Ectodermal cell (in vitro differentiated cells): ENCODE measurements at regions not wholly inside any gene's neighbourhood (a gene's known extent, or its start where the extent isn't known, plus 50 kb on each side); places are given as distances from the start of the nearest gene placed in this dataset.
"Not testable (repeated sequence)": the region's sequence is repeated elsewhere in the genome, so short reads cannot be mapped to it uniquely, and the experiment has no call there.

Experiments
- H3K27ac ChIP-seq: 2 replicates; pipeline ENCODE4 v1.7.0; 2013; ENCODE audit warnings: mild to moderate bottlenecking, low read depth, low read length; ENCODE audit not compliant: insufficient read depth, poor library complexity, severe bottlenecking
- H3K27me3 ChIP-seq: 2 replicates; pipeline ENCODE4 v1.7.0; 2013; ENCODE audit warnings: mild to moderate bottlenecking, low read length; ENCODE audit not compliant: insufficient read depth, control insufficient read depth, poor library complexity, severe bottlenecking
- H3K36me3 ChIP-seq: one replicate; pipeline ENCODE4 v1.7.0; 2013; ENCODE audit warnings: low read length; ENCODE audit not compliant: control insufficient read depth, insufficient read depth
- H3K4me1 ChIP-seq: one replicate; pipeline ENCODE4 v1.7.0; 2013; ENCODE audit warnings: low read length; ENCODE audit not compliant: control insufficient read depth, insufficient read depth
- H3K4me3 ChIP-seq: 2 replicates; pipeline ENCODE4 v1.7.0; 2013; ENCODE audit warnings: low read depth, low read length, control low read depth; ENCODE audit not compliant: insufficient read depth
- H3K9me3 ChIP-seq: 2 replicates; pipeline ENCODE4 v1.7.0; 2013; ENCODE audit warnings: mild to moderate bottlenecking, low read length, moderate library complexity; ENCODE audit not compliant: control insufficient read depth
- WGBS, 2 experiments: methylation state at CpG; one replicate each; pipeline ENCODE4 v1.1.7; 2013; ENCODE audit warnings: missing lambda C conversion rate in 2 of 2; 5-methylcytosine and 5-hydroxymethylcytosine counted together

GRCh38 chr5:18778225-18778624 is 1144.0 kb downstream of the TAF11L14 start:
- 80 to 86% methylated on average over 1 of the region's 1 CpG for WGBS, 2 experiments
- Histone ChIP-seq H3K4me3 (no peak overlapping the region), H3K9me3 (no peaks in the 10 kb centered on the region), H3K4me1 (no peaks in the 10 kb centered on the region), H3K27ac (no peak overlapping the region), H3K36me3 (no peaks in the 10 kb centered on the region), H3K27me3 (no peaks in the 10 kb centered on the region)

- H3K27ac ChIP-seq, result no peak overlapping the region
- no peaks in the 10 kb centered on the region for H3K27me3 ChIP-seq
- H3K9me3 ChIP-seq, result no peaks in the 10 kb centered on the region
- no peaks in the 10 kb centered on the region for H3K4me1 ChIP-seq
- no CpG with 5 or more reads among the region's 1 CpG for WGBS, 2 experiments
- no peaks in the 10 kb centered on the region for H3K36me3 ChIP-seq
- no peak overlapping the region for H3K4me3 ChIP-seq
Observed at GRCh38 chr5:18789218-18789998, 1155.1 kb downstream of the TAF11L14 start.

- H3K4me3 ChIP-seq, result no peak overlapping the region
- H3K27ac ChIP-seq, result no peak overlapping the region
- WGBS, 2 experiments, result 94 to 97% methylated on average over 6 of the region's 6 CpGs
- H3K36me3 ChIP-seq, result no peaks in the 10 kb centered on the region
- H3K4me1 ChIP-seq, result peaks cover 4% of the 10 kb centered on the region
- H3K27me3 ChIP-seq, result no peaks in the 10 kb centered on the region
- no peaks in the 10 kb centered on the region for H3K9me3 ChIP-seq
Observed at GRCh38 chr5:18792145-18792544, 1157.9 kb downstream of the TAF11L14 start.

GRCh38 chr5:18797222-18797621 is 1163.0 kb downstream of the TAF11L14 start:
- H3K27ac ChIP-seq, result no peak overlapping the region
- H3K27me3 ChIP-seq, result no peaks in the 10 kb centered on the region
- H3K4me1 ChIP-seq, result peaks cover 7% of the 10 kb centered on the region
- WGBS, 2 experiments, result 29 to 33% methylated on average over 5 of the region's 5 CpGs
- H3K4me3 ChIP-seq, result no peak overlapping the region
- no peaks in the 10 kb centered on the region for H3K9me3 ChIP-seq
- no peaks in the 10 kb centered on the region for H3K36me3 ChIP-seq

- Histone ChIP-seq H3K27me3 (no peaks in the 10 kb centered on the region), H3K9me3 (no peaks in the 10 kb centered on the region), H3K4me1 (peaks cover 7% of the 10 kb centered on the region), H3K36me3 (no peaks in the 10 kb centered on the region), H3K27ac (no peak overlapping the region), H3K4me3 (no peak overlapping the region)
- 14 to 23% methylated on average over 3 of the region's 3 CpGs for WGBS, 2 experiments
Observed at GRCh38 chr5:18798058-18798457, 1163.8 kb downstream of the TAF11L14 start.

- no peaks in the 10 kb centered on the region for H3K9me3 ChIP-seq
- 57 to 68% methylated on average over 6 of the region's 6 CpGs for WGBS, 2 experiments
Observed at GRCh38 chr5:18799482-18800128, 1165.3 kb downstream of the TAF11L14 start.

GRCh38 chr5:18800293-18801025 is 1166.2 kb downstream of the TAF11L14 start:
- H3K27me3 ChIP-seq, result no peaks in the 10 kb centered on the region
- no peak overlapping the region for H3K4me3 ChIP-seq
- peaks cover 7% of the 10 kb centered on the region for H3K4me1 ChIP-seq
- no peaks in the 10 kb centered on the region for H3K36me3 ChIP-seq
- 88 to 90% methylated on average over 18 of the region's 19 CpGs for WGBS, 2 experiments
- H3K27ac ChIP-seq, result no peak overlapping the region
- H3K9me3 ChIP-seq, result no peaks in the 10 kb centered on the region

More at GRCh38 chr5:18799482-18800128, 1165.3 kb downstream of the TAF11L14 start:
- H3K4me3 ChIP-seq, result no peak overlapping the region
- H3K27ac ChIP-seq, result no peak overlapping the region
- H3K36me3 ChIP-seq, result no peaks in the 10 kb centered on the region
- H3K4me1 ChIP-seq, result peaks cover 7% of the 10 kb centered on the region
- H3K27me3 ChIP-seq, result no peaks in the 10 kb centered on the region

GRCh38 chr5:18801413-18801812 is 1167.2 kb downstream of the TAF11L14 start:
- WGBS, 2 experiments, result 93 to 94% methylated on average over 3 of the region's 3 CpGs
- not testable (repeated sequence) for H3K4me3 ChIP-seq, H3K36me3 ChIP-seq, H3K9me3 ChIP-seq, H3K27ac ChIP-seq, H3K4me1 ChIP-seq, H3K27me3 ChIP-seq

- H3K4me1 ChIP-seq, result peaks cover 1% of the 10 kb centered on the region
- H3K9me3 ChIP-seq, result no peaks in the 10 kb centered on the region
- no peaks in the 10 kb centered on the region for H3K27me3 ChIP-seq
- no peaks in the 10 kb centered on the region for H3K36me3 ChIP-seq
- no peak overlapping the region for H3K27ac ChIP-seq
- 88 to 100% methylated on average over 1 to 2 of the region's 2 CpGs for WGBS, 2 experiments
- no peak overlapping the region for H3K4me3 ChIP-seq
Observed at GRCh38 chr5:18802336-18802735, 1168.1 kb downstream of the TAF11L14 start.

- no peaks in the 10 kb centered on the region for H3K36me3 ChIP-seq
- H3K4me1 ChIP-seq, result no peaks in the 10 kb centered on the region
- no peak overlapping the region for H3K4me3 ChIP-seq
- H3K27me3 ChIP-seq, result no peaks in the 10 kb centered on the region
- no peak overlapping the region for H3K27ac ChIP-seq
- no peaks in the 10 kb centered on the region for H3K9me3 ChIP-seq
- 87 to 99% methylated on average over 1 to 2 of the region's 2 CpGs for WGBS, 2 experiments
Observed at GRCh38 chr5:18805376-18805775, 1171.1 kb downstream of the TAF11L14 start.
